Neutrophil (primary cell): ENCODE measurements at regions not wholly inside any gene's neighbourhood (a gene's known extent, or its start where the extent isn't known, plus 50 kb on each side); places are given as distances from the start of the nearest gene placed in this dataset.

Experiments used
- H3K27ac ChIP-seq: fragments of 200-600 bp; sonication (generic); 2 replicates; pipeline ENCODE4 v1.5.1; 2016; ENCODE audit warnings: mild to moderate bottlenecking, moderate library complexity
- H3K27me3 ChIP-seq: fragments of 200-600 bp; sonication (generic); 2 replicates; pipeline ENCODE4 v1.6.0; 2016; ENCODE audit warnings: mild to moderate bottlenecking
- H3K36me3 ChIP-seq: fragments of 200-600 bp; sonication (generic); 2 replicates; pipeline ENCODE4 v1.5.1; 2017
- H3K4me1 ChIP-seq, 2 experiments: fragments of 200-600 bp in 1 of 2; sonication (generic) in 1 of 2; 1 replicate in 1 of 2; 2 replicates in 1 of 2; pipeline versions ENCODE4 v1.5.1 to v1.6.1; 2013 to 2016; ENCODE audit warnings: low read depth in 1 of 2, low read length in 1 of 2, mild to moderate bottlenecking in 1 of 2, moderate library complexity in 1 of 2; ENCODE audit not compliant: control insufficient read depth in 1 of 2, insufficient read depth in 1 of 2
- H3K4me3 ChIP-seq, 2 experiments: fragments of 200-600 bp in 1 of 2; sonication (generic) in 1 of 2; 1 replicate in 1 of 2; 2 replicates in 1 of 2; pipeline ENCODE4 v1.5.1; 2013 to 2016; ENCODE audit warnings: low read depth in 1 of 2, low read length in 1 of 2, mild to moderate bottlenecking in 1 of 2, moderate library complexity in 1 of 2
- H3K9me3 ChIP-seq: fragments of 200-600 bp; sonication (generic); 2 replicates; pipeline ENCODE4 v1.5.1; 2016
- TF ChIP-seq, protein P1 (sequence below): fragments of 200-600 bp; sonication (generic); IDR thresholded peaks from 2 replicates; pipeline ENCODE4 v1.5.1; 2016; ENCODE audit warnings: antibody characterized with exemption

DNA sequence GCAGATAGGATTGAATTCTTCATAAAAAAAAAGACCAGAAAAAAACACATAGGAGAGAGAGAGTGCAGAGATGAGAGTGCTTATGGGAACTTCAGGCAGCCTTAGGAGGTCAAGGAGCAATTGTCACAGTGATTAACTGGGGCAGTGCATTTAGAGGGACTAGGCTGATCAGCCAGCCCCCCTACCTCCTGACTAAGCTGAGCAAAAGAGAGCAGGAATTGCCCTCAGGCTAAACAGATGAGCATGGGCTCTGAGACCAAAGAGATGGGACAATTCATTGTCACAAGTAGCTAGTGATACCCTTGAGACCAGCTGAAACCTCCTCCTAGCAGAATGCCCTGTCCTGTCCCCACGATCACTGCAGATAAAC is 124.0 kb downstream of the BTG1 start:
- Histone ChIP-seq H3K27ac (no peak overlapping the region), H3K27me3 (no peaks in the 10 kb centered on the region), H3K4me1 (no peaks in the 10 kb centered on the region), H3K4me3 (no peak overlapping the region), H3K9me3 (no peaks in the 10 kb centered on the region), H3K36me3 (no peaks in the 10 kb centered on the region)
- TF ChIP-seq, protein P1, sequence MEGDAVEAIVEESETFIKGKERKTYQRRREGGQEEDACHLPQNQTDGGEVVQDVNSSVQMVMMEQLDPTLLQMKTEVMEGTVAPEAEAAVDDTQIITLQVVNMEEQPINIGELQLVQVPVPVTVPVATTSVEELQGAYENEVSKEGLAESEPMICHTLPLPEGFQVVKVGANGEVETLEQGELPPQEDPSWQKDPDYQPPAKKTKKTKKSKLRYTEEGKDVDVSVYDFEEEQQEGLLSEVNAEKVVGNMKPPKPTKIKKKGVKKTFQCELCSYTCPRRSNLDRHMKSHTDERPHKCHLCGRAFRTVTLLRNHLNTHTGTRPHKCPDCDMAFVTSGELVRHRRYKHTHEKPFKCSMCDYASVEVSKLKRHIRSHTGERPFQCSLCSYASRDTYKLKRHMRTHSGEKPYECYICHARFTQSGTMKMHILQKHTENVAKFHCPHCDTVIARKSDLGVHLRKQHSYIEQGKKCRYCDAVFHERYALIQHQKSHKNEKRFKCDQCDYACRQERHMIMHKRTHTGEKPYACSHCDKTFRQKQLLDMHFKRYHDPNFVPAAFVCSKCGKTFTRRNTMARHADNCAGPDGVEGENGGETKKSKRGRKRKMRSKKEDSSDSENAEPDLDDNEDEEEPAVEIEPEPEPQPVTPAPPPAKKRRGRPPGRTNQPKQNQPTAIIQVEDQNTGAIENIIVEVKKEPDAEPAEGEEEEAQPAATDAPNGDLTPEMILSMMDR = no peak

DNA sequence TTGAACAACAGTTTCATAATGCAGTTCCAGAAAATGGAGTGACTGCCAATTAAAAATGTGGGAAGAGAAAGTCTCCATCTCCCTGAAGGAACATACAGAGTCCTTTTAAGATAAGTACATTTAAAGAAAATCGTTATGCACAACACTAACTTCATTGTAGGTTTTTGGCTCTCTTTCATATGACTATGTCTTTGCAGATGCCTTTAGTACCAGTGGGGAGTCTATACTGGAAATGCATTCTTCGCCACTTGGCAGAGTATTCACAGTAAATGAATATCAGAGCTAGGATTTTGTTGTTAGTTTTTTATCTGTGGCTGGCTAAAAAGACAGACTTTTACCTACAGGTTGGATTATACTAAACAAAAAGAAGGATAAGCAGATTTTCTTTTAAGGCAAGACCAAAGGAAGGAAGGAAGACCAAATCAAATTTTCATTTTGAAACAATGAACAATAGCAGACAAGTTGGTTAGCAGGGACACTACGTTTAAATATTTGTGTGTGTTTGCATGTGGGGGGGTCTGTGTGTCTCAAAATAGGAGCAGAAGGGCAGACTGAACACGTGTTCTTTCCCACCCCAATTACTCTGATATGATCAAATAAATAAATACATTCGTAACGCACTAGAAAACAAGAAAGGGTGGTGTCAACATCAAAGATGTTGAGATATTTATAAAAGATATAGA is 124.5 kb downstream of the BTG1 start:
- Histone ChIP-seq H3K9me3 (no peaks in the 10 kb centered on the region), H3K4me1 (no peaks in the 10 kb centered on the region), H3K27me3 (no peaks in the 10 kb centered on the region), H3K36me3 (no peaks in the 10 kb centered on the region), H3K27ac (no peak overlapping the region), H3K4me3 (no peak overlapping the region)
- TF ChIP-seq, protein P1 = no peak

DNA sequence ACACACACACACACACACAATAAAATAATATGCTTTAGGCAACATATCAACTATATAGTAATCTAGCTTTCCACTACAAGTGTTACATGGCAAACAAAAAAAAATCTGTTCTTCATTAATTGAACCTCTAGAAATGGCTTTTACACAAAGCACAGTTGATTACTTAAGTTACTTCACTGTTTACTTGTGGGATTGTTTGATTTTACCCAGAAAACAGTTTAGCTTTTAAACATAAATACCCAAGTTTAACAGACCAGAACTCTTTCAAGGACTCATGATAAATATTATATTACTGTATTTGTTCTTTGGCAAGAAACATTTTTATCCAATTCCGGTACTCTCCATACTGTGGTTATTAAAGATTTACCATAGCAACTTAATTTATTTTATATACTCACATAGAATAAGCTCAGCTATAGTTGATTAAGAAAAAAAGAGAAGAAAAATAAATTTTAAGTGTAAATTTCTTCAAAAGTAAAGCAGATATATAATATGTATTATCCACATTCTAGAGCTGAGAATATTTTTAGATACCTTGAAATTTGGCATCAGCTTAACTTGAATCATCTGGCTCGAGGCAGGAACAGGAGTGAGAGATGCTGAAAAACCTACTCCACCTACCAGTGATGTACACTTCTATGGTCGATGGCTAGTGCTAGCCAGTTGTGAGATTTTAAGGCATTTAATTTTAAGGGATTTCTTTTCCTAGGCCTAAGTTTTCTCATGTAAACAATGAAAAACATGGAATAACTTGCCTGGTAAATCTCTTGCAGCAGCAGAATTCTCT is 126.0 kb downstream of the BTG1 start:
- Histone ChIP-seq H3K36me3 (no peaks in the 10 kb centered on the region), H3K4me1 (no peaks in the 10 kb centered on the region), H3K4me3 (no peak overlapping the region), H3K27me3 (no peaks in the 10 kb centered on the region), H3K9me3 (no peaks in the 10 kb centered on the region), H3K27ac (no peak overlapping the region)
- TF ChIP-seq, protein P1 = no peak

DNA sequence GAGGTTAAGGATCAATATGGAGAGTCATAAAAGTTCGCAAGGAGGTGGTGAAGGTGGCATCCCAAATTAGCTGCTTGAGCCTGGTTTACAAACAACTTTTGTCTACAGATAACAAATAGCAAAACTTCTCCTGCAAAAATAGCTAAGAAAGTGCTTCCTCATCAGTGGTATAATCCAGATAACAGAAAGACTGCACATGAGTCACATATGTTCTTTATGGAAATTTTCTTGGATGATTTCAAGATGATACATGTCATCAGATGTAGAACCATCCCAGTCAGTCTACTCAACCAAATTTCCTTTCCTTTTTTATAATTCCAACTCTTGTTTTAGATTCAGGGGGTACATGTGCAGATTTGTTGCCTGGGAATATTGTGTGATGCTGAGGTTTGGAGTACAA is 133.0 kb downstream of the BTG1 start:
- Histone ChIP-seq H3K36me3 (no peaks in the 10 kb centered on the region), H3K27me3 (no peaks in the 10 kb centered on the region), H3K9me3 (no peaks in the 10 kb centered on the region), H3K4me1 (no peaks in the 10 kb centered on the region), H3K27ac (no peak overlapping the region), H3K4me3 (no peak overlapping the region)
- TF ChIP-seq, protein P1 = no peak

DNA sequence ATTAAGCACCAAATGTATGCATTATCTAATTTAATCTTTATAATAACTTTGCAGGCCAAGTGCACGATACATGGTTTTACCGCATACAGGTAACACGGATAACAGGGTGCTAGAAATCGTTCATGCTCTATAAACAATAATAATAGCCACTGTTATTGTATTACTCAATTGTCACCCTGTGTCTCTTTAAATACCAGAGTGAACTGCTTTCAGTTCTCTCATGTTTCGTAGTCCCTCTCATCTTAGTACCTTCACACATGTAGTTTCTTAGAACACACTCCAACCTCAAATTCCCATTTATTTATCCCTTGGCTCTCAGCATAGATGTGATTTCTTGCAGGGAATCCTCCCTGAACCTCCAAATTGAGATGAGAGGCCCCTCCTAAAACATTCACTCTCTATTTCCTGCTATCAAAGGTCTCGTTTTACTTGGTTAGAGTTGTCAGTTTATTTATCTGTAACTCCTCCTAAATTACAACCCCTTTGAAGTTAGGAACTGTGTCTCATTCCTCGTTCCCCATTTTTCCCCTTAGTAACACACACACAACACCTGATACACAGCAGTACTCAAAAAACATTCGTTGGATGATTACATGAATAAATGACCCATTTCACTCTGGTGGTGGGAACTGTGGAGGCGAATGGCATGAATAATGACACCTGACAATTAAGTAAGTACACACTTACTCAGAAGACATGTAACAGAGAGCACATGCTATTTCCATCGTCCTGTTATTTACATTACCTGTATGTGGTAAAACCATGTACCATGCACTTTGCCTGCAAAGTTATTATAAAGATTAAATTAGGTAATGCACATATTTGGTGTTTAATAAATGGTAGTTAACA is 134.6 kb downstream of the BTG1 start:
- Histone ChIP-seq H3K4me3 (no peak overlapping the region), H3K36me3 (no peaks in the 10 kb centered on the region), H3K9me3 (no peaks in the 10 kb centered on the region), H3K4me1 (no peaks in the 10 kb centered on the region), H3K27ac (no peak overlapping the region), H3K27me3 (no peaks in the 10 kb centered on the region)
- TF ChIP-seq, protein P1 = no peak
